GM12864 (cell line): ENCODE measurements at regions not wholly inside any gene's neighbourhood (a gene's known extent, or its start where the extent isn't known, plus 50 kb on each side); places are given as distances from the start of the nearest gene placed in this dataset.

Experiments used
- DNase-seq: peaks from one replicate; pipeline ENCODE4 v3.0.0-alpha.2; 2011; ENCODE audit warnings: low read depth
- H3K4me3 ChIP-seq: 2 replicates; pipeline ENCODE4 v1.5.1; 2011; ENCODE audit warnings: mild to moderate bottlenecking, low read depth, low read length, control low read depth
- TF ChIP-seq, protein P1 (sequence below): IDR thresholded peaks from 2 replicates; pipeline ENCODE4 v1.5.1; 2011; ENCODE audit warnings: low read depth, mild to moderate bottlenecking, moderate library complexity, low read length, control low read depth, inconsistent platforms; ENCODE audit errors: missing control alignments

DNA sequence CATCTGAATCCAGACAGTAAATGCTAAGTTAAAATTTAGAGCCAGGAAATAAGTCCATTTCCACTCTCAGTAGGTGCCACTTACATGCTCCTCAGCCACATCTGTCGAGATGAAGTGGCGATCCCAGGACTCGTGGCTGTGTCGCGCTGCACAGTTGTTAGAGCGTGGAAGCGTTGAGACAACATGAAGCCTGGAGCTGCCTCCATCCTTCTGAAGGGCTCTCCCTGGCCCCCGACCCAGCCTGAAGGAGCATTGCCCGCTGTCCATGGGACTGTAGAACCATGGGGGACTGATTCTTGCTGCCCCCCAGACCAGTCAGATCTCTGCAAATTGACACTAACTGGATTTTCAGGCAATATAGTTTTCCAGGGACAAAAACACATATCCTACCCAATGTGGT, 58.9 kb downstream of the IRX1 start:
- DNase-seq = no peak

DNA sequence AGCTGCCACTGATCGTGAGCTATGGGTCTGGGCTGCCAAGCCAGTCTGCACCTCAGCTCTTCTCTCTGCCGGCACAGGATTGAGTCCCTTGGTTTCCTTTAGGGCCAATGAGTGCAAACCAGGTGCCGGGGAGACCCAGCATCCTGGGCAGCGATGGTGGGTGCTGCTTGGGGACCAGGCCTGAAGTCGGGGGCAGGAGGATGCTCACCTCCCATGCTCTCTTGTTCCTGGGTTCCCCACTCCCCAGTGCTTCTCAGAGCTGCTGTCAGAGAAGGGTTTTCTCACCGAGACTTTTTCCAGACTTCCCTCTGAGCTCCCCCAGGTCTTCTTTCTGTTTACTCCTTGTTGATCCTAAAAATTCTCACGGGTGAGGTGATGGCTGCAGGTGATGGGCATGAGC, 61.2 kb downstream of the IRX1 start:
- TF ChIP-seq, protein P1, sequence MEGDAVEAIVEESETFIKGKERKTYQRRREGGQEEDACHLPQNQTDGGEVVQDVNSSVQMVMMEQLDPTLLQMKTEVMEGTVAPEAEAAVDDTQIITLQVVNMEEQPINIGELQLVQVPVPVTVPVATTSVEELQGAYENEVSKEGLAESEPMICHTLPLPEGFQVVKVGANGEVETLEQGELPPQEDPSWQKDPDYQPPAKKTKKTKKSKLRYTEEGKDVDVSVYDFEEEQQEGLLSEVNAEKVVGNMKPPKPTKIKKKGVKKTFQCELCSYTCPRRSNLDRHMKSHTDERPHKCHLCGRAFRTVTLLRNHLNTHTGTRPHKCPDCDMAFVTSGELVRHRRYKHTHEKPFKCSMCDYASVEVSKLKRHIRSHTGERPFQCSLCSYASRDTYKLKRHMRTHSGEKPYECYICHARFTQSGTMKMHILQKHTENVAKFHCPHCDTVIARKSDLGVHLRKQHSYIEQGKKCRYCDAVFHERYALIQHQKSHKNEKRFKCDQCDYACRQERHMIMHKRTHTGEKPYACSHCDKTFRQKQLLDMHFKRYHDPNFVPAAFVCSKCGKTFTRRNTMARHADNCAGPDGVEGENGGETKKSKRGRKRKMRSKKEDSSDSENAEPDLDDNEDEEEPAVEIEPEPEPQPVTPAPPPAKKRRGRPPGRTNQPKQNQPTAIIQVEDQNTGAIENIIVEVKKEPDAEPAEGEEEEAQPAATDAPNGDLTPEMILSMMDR = no peak
- H3K4me3 ChIP-seq = no peak overlapping the region
- no peak for DNase-seq

More for the DNA sequence above, 58.9 kb downstream of the IRX1 start:
- no peak overlapping the region for H3K4me3 ChIP-seq
- TF ChIP-seq, protein P1 = no peak

DNA sequence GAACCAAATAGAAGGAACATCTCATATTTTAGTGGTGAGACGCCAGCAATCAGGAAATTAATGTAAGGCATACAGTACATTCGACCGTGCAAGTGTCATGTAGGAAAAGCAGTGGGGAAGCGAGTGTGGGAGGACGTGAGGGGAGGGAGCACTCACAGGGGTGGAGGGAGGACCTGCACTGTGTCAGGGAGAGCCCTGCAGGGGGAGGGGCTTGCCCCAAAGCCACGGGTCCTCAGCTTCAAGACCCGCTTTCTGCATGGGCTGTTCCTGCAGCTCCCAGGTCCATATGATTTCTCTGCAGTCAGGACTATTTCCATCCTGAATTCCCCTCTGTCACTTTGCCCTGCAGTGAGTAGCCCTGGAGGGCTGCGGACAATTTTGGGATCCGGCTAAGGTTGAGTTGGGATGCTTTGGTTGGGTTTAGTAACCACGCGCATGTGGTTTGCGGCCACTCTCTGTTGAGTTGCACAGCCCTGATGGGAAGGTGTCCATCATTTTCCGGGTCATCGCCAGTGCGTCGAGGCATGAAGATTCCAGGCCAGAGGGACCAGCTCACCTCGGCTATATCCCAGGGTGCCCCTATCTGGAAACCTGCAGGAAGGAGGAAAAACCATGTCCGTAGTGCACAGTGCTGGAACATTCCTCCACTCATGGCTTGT, 61.9 kb downstream of the IRX1 start:
- TF ChIP-seq, protein P1 = no peak
- no peak overlapping the region for H3K4me3 ChIP-seq
- DNase-seq = no peak

DNA sequence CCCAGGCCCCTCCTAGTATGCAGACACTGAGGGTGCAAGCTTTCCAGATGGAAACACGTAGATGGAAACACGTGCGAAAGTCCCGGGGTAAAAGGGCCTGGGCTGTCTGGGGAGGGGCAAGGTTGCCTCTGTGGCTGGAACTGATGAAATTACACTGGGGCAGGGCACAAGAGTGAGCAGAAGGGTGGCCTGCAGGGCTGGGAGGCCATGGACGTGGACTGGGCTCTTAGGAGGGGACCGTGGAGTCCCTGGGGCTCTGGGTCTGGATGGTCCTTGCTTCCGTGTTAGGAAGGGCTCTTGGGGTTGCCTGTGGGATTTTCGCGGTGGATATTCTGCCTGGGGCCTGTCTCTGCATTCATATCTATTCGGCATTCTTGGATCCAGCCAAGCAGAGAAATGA, 63.3 kb downstream of the IRX1 start:
- DNase-seq = no peak
- TF ChIP-seq, protein P1 = no peak
- H3K4me3 ChIP-seq = no peak overlapping the region

DNA sequence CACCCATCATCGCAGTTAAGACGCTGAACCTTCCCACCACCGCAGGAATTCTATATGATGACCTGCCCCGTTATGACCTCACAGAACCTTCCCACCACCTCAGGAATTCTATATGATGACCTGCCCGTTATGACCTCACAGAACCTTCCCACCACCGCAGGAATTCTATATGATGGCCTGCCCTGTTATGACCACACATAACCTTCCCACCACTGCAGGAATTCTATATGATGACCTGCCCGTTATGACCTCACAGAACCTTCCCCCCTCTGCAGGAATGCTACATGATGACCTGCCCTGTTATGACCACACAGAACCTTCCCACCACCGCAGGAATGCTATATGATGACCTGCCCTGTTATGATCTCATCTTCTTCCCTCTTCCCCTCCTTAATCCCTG, 64.3 kb downstream of the IRX1 start:
- TF ChIP-seq, protein P1 = no peak
- DNase-seq = no peak

GRCh38 chr5:3660630-3661029, 65.0 kb downstream of the IRX1 start:
- TF ChIP-seq, protein P1 = no peak
- H3K4me3 ChIP-seq = no peak overlapping the region
- DNase-seq = no peak

More for the DNA sequence above, 64.3 kb downstream of the IRX1 start:
- no peak overlapping the region for H3K4me3 ChIP-seq

DNA sequence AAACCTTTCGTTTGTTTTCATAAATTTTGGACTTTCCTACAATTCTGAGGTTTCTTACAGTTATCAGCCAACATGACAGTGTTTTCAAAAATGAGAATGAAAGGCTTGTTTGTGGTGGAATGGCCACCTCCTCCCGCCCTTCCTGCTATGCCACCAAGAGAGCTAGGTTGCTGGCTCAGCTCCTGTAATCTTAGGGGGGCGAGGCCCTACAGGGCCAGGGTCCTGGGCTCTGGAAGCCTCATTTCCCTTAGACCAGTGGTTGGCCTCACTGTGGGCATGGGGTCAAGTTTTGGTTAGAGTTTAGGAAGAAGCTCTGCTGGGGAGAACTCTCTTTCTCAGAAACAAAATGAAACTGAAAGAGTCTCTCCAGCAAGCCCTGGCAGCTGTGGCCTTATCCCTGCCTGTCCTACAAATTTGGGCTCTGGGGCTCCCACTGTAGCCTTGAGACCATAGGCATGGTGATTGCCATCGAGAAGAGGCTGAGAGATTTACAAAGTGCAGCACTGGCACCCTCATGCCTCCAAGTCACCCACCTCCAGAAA, 66.2 kb downstream of the IRX1 start:
- no peak for DNase-seq
- TF ChIP-seq, protein P1 = no peak
- no peak overlapping the region for H3K4me3 ChIP-seq
